HEK293 (cell line): ENCODE measurements at regions not wholly inside any gene's neighbourhood (a gene's known extent, or its start where the extent isn't known, plus 50 kb on each side); places are given as distances from the start of the nearest gene placed in this dataset.

Source experiments
- CTCF ChIA-PET: fragments of 350-600 bp; formaldehyde crosslinking; extraction: SDS; loops from one replicate; lab custom pipeline; 2021; ENCODE audit warnings: antibody characterized with exemption; lab: Yijun Ruan, JAX
- POLR2A ChIA-PET: fragments of 300-600 bp; formaldehyde crosslinking; extraction: SDS; loops from one replicate; lab custom pipeline; 2020; ENCODE audit warnings: antibody characterized with exemption, inconsistent platforms; lab: Yijun Ruan, JAX
- H3K27ac ChIP-seq: fragments of 200-500 bp; sonication (Bioruptor generic); 2 replicates; pipeline ENCODE4 v1.5.1; 2014; ENCODE audit warnings: low read depth, low read length, control low read depth, inconsistent platforms; ENCODE audit errors: extremely low read depth
- H3K36me3 ChIP-seq, 2 experiments: fragments of 200-500 bp in 1 of 2; sonication (Bioruptor generic) in 1 of 2; 1 replicate in 1 of 2; 2 replicates in 1 of 2; pipeline ENCODE4 v1.5.1; 2014 to 2017; ENCODE audit warnings: inconsistent platforms in 2 of 2, low read length in 2 of 2; ENCODE audit not compliant: control insufficient read depth in 2 of 2, insufficient read depth in 1 of 2
- H3K4me1 ChIP-seq: fragments of 200-500 bp; sonication (Bioruptor generic); 2 replicates; pipeline ENCODE4 v1.5.1; 2014; ENCODE audit warnings: mild to moderate bottlenecking, low read length, inconsistent platforms; ENCODE audit not compliant: control insufficient read depth, insufficient read depth
- H3K4me3 ChIP-seq: 2 replicates; pipeline ENCODE4 v1.5.1; 2011; ENCODE audit warnings: low read depth, mild to moderate bottlenecking, control low read depth, low read length, moderate library complexity
- H3K9me3 ChIP-seq: fragments of 200-500 bp; sonication (Bioruptor generic); 2 replicates; pipeline ENCODE4 v1.5.1; 2014; ENCODE audit warnings: low read depth, low read length, inconsistent platforms; ENCODE audit not compliant: control insufficient read depth, insufficient read depth
- KLF7 ChIP-seq: fragments of 450-650 bp; formaldehyde crosslinking; IDR thresholded peaks from 2 replicates; pipeline ENCODE4 v1.5.1; 2016; ENCODE audit warnings: missing biosample characterization, missing genetic modification characterization, borderline replicate concordance
- MYNN ChIP-seq: fragments of 450-650 bp; formaldehyde crosslinking; IDR thresholded peaks from 2 replicates; pipeline ENCODE4 v1.5.1; 2016; ENCODE audit warnings: missing biosample characterization, missing genetic modification characterization, borderline replicate concordance
- RBAK ChIP-seq: fragments of 450-650 bp; formaldehyde crosslinking; IDR thresholded peaks from 2 replicates; pipeline ENCODE4 v1.5.1; 2016; ENCODE audit warnings: missing biosample characterization, missing genetic modification characterization
- SETDB1 ChIP-seq: IDR thresholded peaks from one replicate; pipeline ENCODE4 v1.6.1; 2017; ENCODE audit warnings: mild to moderate bottlenecking, low read length, moderate library complexity, mixed read lengths; ENCODE audit not compliant: insufficient read length
- ZFP3 ChIP-seq: fragments of 450-650 bp; formaldehyde crosslinking; IDR thresholded peaks from 2 replicates; pipeline ENCODE4 v1.5.1; 2016; ENCODE audit warnings: low read depth, missing biosample characterization, missing genetic modification characterization
- ZFP69B ChIP-seq: fragments of 450-650 bp; formaldehyde crosslinking; IDR thresholded peaks from 2 replicates; pipeline ENCODE4 v1.5.1; 2016; ENCODE audit warnings: missing biosample characterization, missing genetic modification characterization
- ZNF138 ChIP-seq: fragments of 450-650 bp; formaldehyde crosslinking; IDR thresholded peaks from 2 replicates; pipeline ENCODE4 v1.5.1; 2016; ENCODE audit warnings: missing biosample characterization, missing genetic modification characterization, borderline replicate concordance
- ZNF155 ChIP-seq: fragments of 450-650 bp; formaldehyde crosslinking; IDR thresholded peaks from 2 replicates; pipeline ENCODE4 v1.5.1; 2016; ENCODE audit warnings: missing biosample characterization, missing genetic modification characterization
- ZNF16 ChIP-seq: fragments of 450-650 bp; formaldehyde crosslinking; IDR thresholded peaks from 2 replicates; pipeline ENCODE4 v1.5.1; 2016; ENCODE audit warnings: low read depth, missing biosample characterization, missing genetic modification characterization
- ZNF175 ChIP-seq: fragments of 450-650 bp; formaldehyde crosslinking; IDR thresholded peaks from 2 replicates; pipeline ENCODE4 v1.5.1; 2016; ENCODE audit warnings: missing biosample characterization, missing genetic modification characterization
- ZNF19 ChIP-seq: fragments of 450-650 bp; formaldehyde crosslinking; IDR thresholded peaks from 2 replicates; pipeline ENCODE4; 2016; ENCODE audit warnings: missing biosample characterization, missing genetic modification characterization, low read depth
- ZNF2 ChIP-seq: fragments of 450-650 bp; formaldehyde crosslinking; IDR thresholded peaks from 2 replicates; pipeline ENCODE4 v1.5.1; 2016; ENCODE audit warnings: missing biosample characterization, missing genetic modification characterization
- ZNF23 ChIP-seq: fragments of 450-650 bp; formaldehyde crosslinking; IDR thresholded peaks from 2 replicates; pipeline ENCODE4 v1.5.1; 2016; ENCODE audit warnings: missing biosample characterization, missing genetic modification characterization, borderline replicate concordance
- ZNF274 ChIP-seq, 2 experiments: fragments of 200-500 bp in 1 of 2; fragments of 450-650 bp in 1 of 2; sonication (Bioruptor generic) in 1 of 2; formaldehyde crosslinking in 1 of 2; IDR thresholded peaks; 2 replicates each; pipeline versions ENCODE4 v1.5.1 to v1.6.1; 2014 to 2016; ENCODE audit warnings: borderline replicate concordance in 1 of 2, inconsistent platforms in 1 of 2, low read length in 1 of 2, missing biosample characterization in 1 of 2, missing genetic modification characterization in 1 of 2
- ZNF302 ChIP-seq: fragments of 450-650 bp; formaldehyde crosslinking; IDR thresholded peaks from 2 replicates; pipeline ENCODE4 v1.5.1; 2016; ENCODE audit warnings: missing biosample characterization, missing genetic modification characterization, low read depth
- ZNF335 ChIP-seq: fragments of 450-650 bp; formaldehyde crosslinking; conservative IDR thresholded peaks from 2 replicates; pipeline ENCODE4 v1.5.1; 2016; ENCODE audit warnings: missing biosample characterization, missing genetic modification characterization
- ZNF391 ChIP-seq: fragments of 450-650 bp; formaldehyde crosslinking; IDR thresholded peaks from 2 replicates; pipeline ENCODE4 v1.5.1; 2016; ENCODE audit warnings: low read depth, missing biosample characterization, missing genetic modification characterization, borderline replicate concordance
- ZNF514 ChIP-seq: fragments of 450-650 bp; formaldehyde crosslinking; IDR thresholded peaks from 2 replicates; pipeline ENCODE4 v1.5.1; 2016; ENCODE audit warnings: missing biosample characterization, missing genetic modification characterization
- ZNF555 ChIP-seq: fragments of 450-650 bp; formaldehyde crosslinking; conservative IDR thresholded peaks from 2 replicates; pipeline ENCODE4 v1.5.1; 2017; ENCODE audit warnings: missing biosample characterization, mild to moderate bottlenecking, missing genetic modification characterization, inconsistent platforms
- ZNF560 ChIP-seq: fragments of 450-650 bp; formaldehyde crosslinking; IDR thresholded peaks from 2 replicates; pipeline ENCODE4 v1.5.1; 2017; ENCODE audit warnings: missing biosample characterization, missing genetic modification characterization, borderline replicate concordance
- ZNF600 ChIP-seq: fragments of 450-650 bp; formaldehyde crosslinking; IDR thresholded peaks from 2 replicates; pipeline ENCODE4 v1.5.1; 2016; ENCODE audit warnings: missing biosample characterization, missing genetic modification characterization
- ZNF626 ChIP-seq: fragments of 450-650 bp; sonication (Bioruptor Pico); formaldehyde crosslinking; IDR thresholded peaks from 2 replicates; pipeline ENCODE4 v1.5.1; 2018; ENCODE audit warnings: missing biosample characterization, missing genetic modification characterization, inconsistent platforms
- ZNF670 ChIP-seq: fragments of 450-650 bp; formaldehyde crosslinking; IDR thresholded peaks from 2 replicates; pipeline ENCODE4 v1.5.1; 2016; ENCODE audit warnings: missing biosample characterization, missing genetic modification characterization, low read depth
- ZNF776 ChIP-seq: fragments of 450-650 bp; formaldehyde crosslinking; IDR thresholded peaks from 2 replicates; pipeline ENCODE4 v1.5.0; 2017; ENCODE audit warnings: missing biosample characterization, missing genetic modification characterization, borderline replicate concordance
- ZNF791 ChIP-seq: fragments of 450-650 bp; formaldehyde crosslinking; IDR thresholded peaks from 2 replicates; pipeline ENCODE4 v1.5.1; 2016; ENCODE audit warnings: missing biosample characterization, missing genetic modification characterization
- ZXDB ChIP-seq: fragments of 450-650 bp; formaldehyde crosslinking; IDR thresholded peaks from 2 replicates; pipeline ENCODE4 v1.5.1; 2016; ENCODE audit warnings: missing biosample characterization, missing genetic modification characterization
- TF ChIP-seq, protein P1 (sequence below): fragments of 450-650 bp; formaldehyde crosslinking; IDR thresholded peaks from 2 replicates; pipeline ENCODE4 v1.5.1; 2016; ENCODE audit warnings: missing biosample characterization, missing genetic modification characterization

GRCh38 chr4:125770814-125771398 lies 456.2 kb downstream of the FAT4 start (continued):
- TF ChIP-seq SETDB1 (no peak), ZNF23 (tag by site-specific recombination) (no peak), ZNF302 (tag by site-specific recombination) (no peak), ZNF335 (tag by site-specific recombination) (no peak), ZXDB (tag by site-specific recombination) (no peak), ZNF600 (no peak), ZNF560 (tag by site-specific recombination) (no peak), ZNF138 (tag by site-specific recombination) (no peak), ZNF274 (IDR thresholded peaks at IDR 0.05; ENCODE audit: low read length) (no peak), ZNF274 (tag by site-specific recombination; IDR thresholded peaks at IDR 0.05; ENCODE audit: borderline replicate concordance) (no peak), RBAK (tag by site-specific recombination) (no peak), ZNF155 (tag by site-specific recombination) (no peak)

DNA sequence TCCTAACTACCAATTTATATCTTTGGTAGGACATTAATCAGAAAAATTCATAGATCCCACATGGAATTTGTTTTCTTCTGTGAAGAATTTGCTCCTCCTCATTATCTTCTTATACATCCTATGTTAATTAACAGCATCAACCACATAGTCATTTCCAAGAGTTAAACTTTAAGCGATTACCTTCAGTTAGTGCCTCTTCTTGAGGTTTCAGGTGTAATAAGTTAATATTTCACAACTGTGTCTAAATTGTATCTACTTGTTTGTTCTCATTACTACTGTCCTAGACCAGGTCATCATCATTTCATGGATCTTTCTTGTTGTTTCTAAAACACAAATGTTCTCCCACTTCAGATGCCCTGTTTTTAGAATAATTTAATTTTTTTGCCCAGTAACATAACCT lies 457.9 kb downstream of the FAT4 start:
- ChIA-PET POLR2A (no interaction called here), CTCF (interaction anchor here (0.6 to 0.7 kb wide), 2 partner anchors 10 to 58 kb away, joined by 3 to 4 read pairs; no protein-coding TSS in a partner anchor)
- Histone ChIP-seq H3K9me3 (no peaks in the 10 kb centered on the region), H3K27ac (no peak overlapping the region), H3K4me3 (no peak overlapping the region), H3K36me3 (no peaks in the 10 kb centered on the region), H3K4me1 (no peaks in the 10 kb centered on the region)
- TF ChIP-seq MYNN (tag by site-specific recombination) (no peak), ZNF791 (tag by site-specific recombination) (no peak), ZNF19 (tag by site-specific recombination) (no peak), ZFP3 (tag by site-specific recombination) (no peak), ZNF175 (no peak)

DNA sequence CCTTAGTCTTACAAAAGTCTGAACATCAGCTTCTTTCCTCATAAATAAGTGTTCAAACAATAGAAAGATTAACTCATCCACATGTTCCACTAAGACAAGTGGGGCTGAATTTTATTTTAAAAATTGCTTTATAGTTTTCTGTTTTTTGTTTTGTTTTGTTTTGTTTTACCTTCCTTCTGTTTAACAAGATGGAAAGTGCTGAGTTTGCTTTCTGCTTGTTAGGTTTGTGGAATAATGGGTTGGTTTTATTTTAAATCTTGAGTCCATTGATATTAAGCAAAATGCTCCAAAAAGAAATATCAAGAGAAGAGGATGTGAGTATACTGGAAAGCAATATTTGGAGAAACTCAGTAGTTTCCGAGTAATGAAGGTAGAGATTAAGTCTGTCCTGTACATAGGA lies 458.7 kb downstream of the FAT4 start:
- CTCF ChIA-PET = interaction anchor here (0.7 kb wide), 1 partner anchor 11 kb away, joined by 4 read pairs; no protein-coding TSS in a partner anchor
- no peak overlapping the region for H3K27ac ChIP-seq
- no peaks in the 10 kb centered on the region for H3K36me3 ChIP-seq
- no peaks in the 10 kb centered on the region for H3K4me1 ChIP-seq
- H3K4me3 ChIP-seq = no peak overlapping the region
- no peaks in the 10 kb centered on the region for H3K9me3 ChIP-seq
- TF ChIP-seq ZNF16 (tag by site-specific recombination) (no peak), ZNF776 (no peak), ZNF391 (tag by site-specific recombination) (no peak), ZFP69B (tag by site-specific recombination) (no peak), ZNF670 (tag by site-specific recombination) (no peak), ZNF514 (no peak), ZNF2 (tag by site-specific recombination) (no peak), KLF7 (tag by site-specific recombination) (no peak), ZNF555 (no peak), SETDB1 (no peak), ZNF626 (tag by site-specific recombination) (no peak)
- TF ChIP-seq, protein P1, sequence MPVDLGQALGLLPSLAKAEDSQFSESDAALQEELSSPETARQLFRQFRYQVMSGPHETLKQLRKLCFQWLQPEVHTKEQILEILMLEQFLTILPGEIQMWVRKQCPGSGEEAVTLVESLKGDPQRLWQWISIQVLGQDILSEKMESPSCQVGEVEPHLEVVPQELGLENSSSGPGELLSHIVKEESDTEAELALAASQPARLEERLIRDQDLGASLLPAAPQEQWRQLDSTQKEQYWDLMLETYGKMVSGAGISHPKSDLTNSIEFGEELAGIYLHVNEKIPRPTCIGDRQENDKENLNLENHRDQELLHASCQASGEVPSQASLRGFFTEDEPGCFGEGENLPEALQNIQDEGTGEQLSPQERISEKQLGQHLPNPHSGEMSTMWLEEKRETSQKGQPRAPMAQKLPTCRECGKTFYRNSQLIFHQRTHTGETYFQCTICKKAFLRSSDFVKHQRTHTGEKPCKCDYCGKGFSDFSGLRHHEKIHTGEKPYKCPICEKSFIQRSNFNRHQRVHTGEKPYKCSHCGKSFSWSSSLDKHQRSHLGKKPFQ = no peak
- POLR2A ChIA-PET = no interaction called here
